ENCODE measurements at regions not wholly inside any gene's neighbourhood (a gene's known extent, or its start where the extent isn't known, plus 50 kb on each side); places are given as distances from the start of the nearest gene placed in this dataset.

DNA sequence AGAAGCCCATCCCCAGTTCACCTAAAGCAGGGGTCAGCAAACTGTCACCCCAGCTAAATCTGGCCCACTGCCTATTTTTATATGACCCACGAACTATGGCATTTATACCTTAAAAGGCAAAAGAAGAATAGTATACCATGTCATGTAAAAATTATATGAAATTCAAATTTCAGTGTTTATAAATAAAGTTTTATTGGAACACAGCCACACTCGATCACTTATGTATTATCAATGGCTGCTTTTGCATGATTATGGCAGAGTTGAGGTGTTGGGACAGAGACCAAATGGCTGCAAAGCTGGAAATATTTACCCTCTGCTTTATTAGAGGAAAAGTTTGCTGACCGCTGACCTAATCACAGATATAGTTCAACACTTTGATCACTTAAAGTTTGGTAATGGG lies 59.2 kb upstream of the GATB start:
- Mint-ChIP-seq H3K9me3 (peaks cover 27% of the 10 kb centered on the region), H3K4me1 (no peaks in the 10 kb centered on the region), H3K27me3 (ENCODE audit: low read depth, poor library complexity) (no peaks in the 10 kb centered on the region), H3K4me3 (no peak overlapping the region), H3K36me3 (ENCODE audit: low read depth) (peaks cover 5% of the 10 kb centered on the region), H3K27ac (no peak overlapping the region)
- DNase-seq = no peak
- TF ChIP-seq, protein P1, sequence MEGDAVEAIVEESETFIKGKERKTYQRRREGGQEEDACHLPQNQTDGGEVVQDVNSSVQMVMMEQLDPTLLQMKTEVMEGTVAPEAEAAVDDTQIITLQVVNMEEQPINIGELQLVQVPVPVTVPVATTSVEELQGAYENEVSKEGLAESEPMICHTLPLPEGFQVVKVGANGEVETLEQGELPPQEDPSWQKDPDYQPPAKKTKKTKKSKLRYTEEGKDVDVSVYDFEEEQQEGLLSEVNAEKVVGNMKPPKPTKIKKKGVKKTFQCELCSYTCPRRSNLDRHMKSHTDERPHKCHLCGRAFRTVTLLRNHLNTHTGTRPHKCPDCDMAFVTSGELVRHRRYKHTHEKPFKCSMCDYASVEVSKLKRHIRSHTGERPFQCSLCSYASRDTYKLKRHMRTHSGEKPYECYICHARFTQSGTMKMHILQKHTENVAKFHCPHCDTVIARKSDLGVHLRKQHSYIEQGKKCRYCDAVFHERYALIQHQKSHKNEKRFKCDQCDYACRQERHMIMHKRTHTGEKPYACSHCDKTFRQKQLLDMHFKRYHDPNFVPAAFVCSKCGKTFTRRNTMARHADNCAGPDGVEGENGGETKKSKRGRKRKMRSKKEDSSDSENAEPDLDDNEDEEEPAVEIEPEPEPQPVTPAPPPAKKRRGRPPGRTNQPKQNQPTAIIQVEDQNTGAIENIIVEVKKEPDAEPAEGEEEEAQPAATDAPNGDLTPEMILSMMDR (IDR thresholded peaks at IDR 0.05) = no peak

DNA sequence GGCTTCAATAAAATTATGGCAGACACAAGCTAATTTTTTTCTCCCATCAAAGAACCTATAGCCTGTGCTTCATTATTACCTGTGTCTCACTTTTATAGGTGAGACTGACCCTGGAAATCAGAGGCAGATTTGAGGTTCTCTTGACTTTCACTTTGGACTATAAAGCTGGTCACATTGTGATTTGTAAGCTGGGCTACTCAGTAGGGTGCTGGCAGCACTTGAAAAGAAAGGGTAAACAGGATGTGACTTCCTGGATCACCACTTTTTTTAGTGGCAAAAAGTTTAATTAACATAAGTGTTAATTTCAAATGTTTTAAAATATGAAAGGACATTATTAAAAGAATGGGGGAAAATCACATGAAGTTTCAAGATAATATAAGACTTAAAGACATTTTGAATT lies 50.6 kb upstream of the GATB start:
- Mint-ChIP-seq H3K4me1 (peaks cover 25% of the 10 kb centered on the region), H3K27me3 (ENCODE audit: low read depth, poor library complexity) (no peaks in the 10 kb centered on the region), H3K27ac (no peak overlapping the region), H3K4me3 (no peak overlapping the region), H3K9me3 (peaks cover 3% of the 10 kb centered on the region), H3K36me3 (ENCODE audit: low read depth) (no peaks in the 10 kb centered on the region)
- no peak for DNase-seq
- TF ChIP-seq, protein P1 (IDR thresholded peaks at IDR 0.05) = no peak

Measured in nephron progenitor cell (in vitro differentiated cells).